Heart right ventricle (tissue), 16 donors: ENCODE measurements at regions not wholly inside any gene's neighbourhood (a gene's known extent, or its start where the extent isn't known, plus 50 kb on each side); places are given as distances from the start of the nearest gene placed in this dataset.
"Not testable (repeated sequence)": the region's sequence is repeated elsewhere in the genome, so short reads cannot be mapped to it uniquely, and the experiment has no call there.

Experiments used
- ATAC-seq, 8 donors: fragments of 200-7000 bp; cut with Tn5 transposase; one replicate each; pipeline ENCODE4 v1.9.1; 2020; ENCODE audit warnings: mild to moderate bottlenecking in 8 of 8, moderate library complexity in 8 of 8, moderate number of reproducible peaks in 1 of 8
- DNase-seq, 2 donors: peaks; one replicate each; pipeline ENCODE4 v3.0.0-alpha.2; 2020
- H3K27ac ChIP-seq, 10 donors: fragments of 200-600 bp; sonication (generic) in 2 of 10; one replicate each; pipeline versions ENCODE4 v1.5.0 to v1.8.0; 2020 to 2022; ENCODE audit warnings: mild to moderate bottlenecking in 3 of 10
- H3K27me3 ChIP-seq, 7 donors: fragments of 200-600 bp; one replicate each; pipeline ENCODE4 v1.8.0; 2021 to 2022; ENCODE audit warnings: mild to moderate bottlenecking in 2 of 7
- H3K36me3 ChIP-seq, 9 donors: fragments of 200-600 bp; sonication (generic) in 1 of 9; one replicate each; pipeline versions ENCODE4 v1.5.0 to v1.8.0; 2020 to 2022; ENCODE audit warnings: mild to moderate bottlenecking in 2 of 9
- H3K4me1 ChIP-seq, 9 donors: fragments of 200-600 bp; sonication (generic) in 1 of 9; one replicate each; pipeline versions ENCODE4 v1.5.0 to v1.8.0; 2020 to 2022; ENCODE audit warnings: mild to moderate bottlenecking in 4 of 9
- H3K4me3 ChIP-seq, 10 donors: fragments of 200-600 bp; sonication (generic) in 2 of 10; one replicate each; pipeline versions ENCODE4 v1.5.0 to v1.8.0; 2020 to 2022; ENCODE audit warnings: mild to moderate bottlenecking in 7 of 10, moderate library complexity in 2 of 10
- H3K9me3 ChIP-seq, 11 donors: fragments of 200-600 bp in 10 of 11; sonication (generic) in 2 of 11; one replicate each; pipeline versions ENCODE4 v1.5.0 to v1.8.0; 2013 to 2022; ENCODE audit warnings: mild to moderate bottlenecking in 2 of 11, control low read depth in 1 of 11, moderate library complexity in 1 of 11
- WGBS, 2 donors: extraction: QIAGEN DNeasy Blood & Tissue Kit; methylation state at CpG; one replicate each; pipeline ENCODE4 v1.1.7; 2013; ENCODE audit warnings: inconsistent platforms in 1 of 2; 5-methylcytosine and 5-hydroxymethylcytosine counted together
- intact Hi-C, 10 donors: fragments of 100-400 bp; cut with DNase I; formaldehyde crosslinking; loops; one replicate each; pipeline versions ENCODE4 v1.11.1 to v1.14.2; 2022
- donor health status: Arrhythmogenic right ventricular cardiomyopathy.
- donor health status: ischemic (EF 13 %, LVEDD 7.1; RV severe dilation, severe dysfunction).
- donor health status: healthy with polysubstance abuse.
- donor health status: DM: no; HTN: yes; CAD: no.
- donor health status: DM: no; HTN: no; CAD: no.
- donor health status: ischemic (EF 25% LVEDD 6.9; RV normal size, moderate dysfunction).
- donor health status: ischemic (EF 25% LVEDD 5.7; RV mildly dilated, moderate dysfunction).
- donor health status: healthy.
- donor health status: DM: yes; HTN: yes; CAD: no.
- donor health status: Ischemic cardiomyopathy.
- donor health status: ischemic (EF 35%, LVEDD 5.7; RV mildly dilated, moderate dysfunction).
- donor health status: nonischemic (EF 11% LVEDD 7.7; RV severe dilation, severe dysfunction).
- donor health status: DM: yes; HTN: yes; CAD: no.
- donor health status: PGD.
- donor health status: ischemic (EF 29% LVEDD 5.4; RV normal size, mild dysfunction).
- donor health status: nonischemic (EF 23%, LVEDD 6.1; RV moderate dilation, normal function).

GRCh38 chrY:18165738-18166137, 140.2 kb downstream of the CDY2A start:
- intact Hi-C loops, H3K9me3 ChIP-seq, H3K4me1 ChIP-seq: not testable (repeated sequence)

DNA sequence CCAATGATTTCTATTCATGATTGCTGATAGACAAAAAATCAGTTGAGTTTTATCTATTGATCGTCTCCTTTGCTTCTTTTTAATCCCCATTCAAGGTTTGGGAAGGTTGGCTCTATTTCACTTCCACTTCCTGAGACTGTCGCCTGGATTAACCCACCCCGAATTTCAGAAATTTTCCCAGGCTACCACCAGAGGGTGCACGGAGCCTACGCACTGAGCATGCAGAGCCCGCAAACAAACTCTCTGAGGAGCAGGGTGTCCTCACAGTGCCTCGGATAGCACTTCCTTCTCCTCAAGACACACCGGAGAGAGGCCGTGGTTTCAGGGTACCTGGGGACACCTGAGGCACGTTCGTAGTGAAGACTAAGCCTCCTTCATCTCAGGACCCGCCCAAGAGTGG, 150.5 kb downstream of the CDY2A start:
- ATAC-seq, result peak in 2 of 8 donors; percentile 37 to 63
- H3K4me1 ChIP-seq, DNase-seq, intact Hi-C loops, H3K36me3 ChIP-seq, H3K9me3 ChIP-seq, H3K4me3 ChIP-seq, H3K27me3 ChIP-seq, H3K27ac ChIP-seq: not testable (repeated sequence)
- WGBS, 2 donors, result no CpG with 5 or more reads among the region's 12 CpGs

More at GRCh38 chrY:18165738-18166137, 140.2 kb downstream of the CDY2A start:
- WGBS, 2 donors, result no CpG with 5 or more reads among the region's 3 CpGs
- H3K27ac ChIP-seq, ATAC-seq, DNase-seq, H3K36me3 ChIP-seq, H3K27me3 ChIP-seq, H3K4me3 ChIP-seq: not testable (repeated sequence)

GRCh38 chrY:18188982-18189683, 163.5 kb downstream of the CDY2A start:
- H3K27me3 ChIP-seq, H3K36me3 ChIP-seq, H3K27ac ChIP-seq, H3K4me3 ChIP-seq, intact Hi-C loops, DNase-seq, H3K4me1 ChIP-seq, H3K9me3 ChIP-seq: not testable (repeated sequence)
- ATAC-seq, result peak in 5 of 8 donors; percentile 49 to 82 (median 81)
- no CpG with 5 or more reads among the region's 2 CpGs for WGBS, 2 donors

GRCh38 chrY:18237580-18237979, 212.0 kb downstream of the CDY2A start:
- ATAC-seq, H3K27ac ChIP-seq, H3K4me3 ChIP-seq, H3K27me3 ChIP-seq, H3K36me3 ChIP-seq, H3K9me3 ChIP-seq, intact Hi-C loops, DNase-seq, H3K4me1 ChIP-seq: not testable (repeated sequence)

DNA sequence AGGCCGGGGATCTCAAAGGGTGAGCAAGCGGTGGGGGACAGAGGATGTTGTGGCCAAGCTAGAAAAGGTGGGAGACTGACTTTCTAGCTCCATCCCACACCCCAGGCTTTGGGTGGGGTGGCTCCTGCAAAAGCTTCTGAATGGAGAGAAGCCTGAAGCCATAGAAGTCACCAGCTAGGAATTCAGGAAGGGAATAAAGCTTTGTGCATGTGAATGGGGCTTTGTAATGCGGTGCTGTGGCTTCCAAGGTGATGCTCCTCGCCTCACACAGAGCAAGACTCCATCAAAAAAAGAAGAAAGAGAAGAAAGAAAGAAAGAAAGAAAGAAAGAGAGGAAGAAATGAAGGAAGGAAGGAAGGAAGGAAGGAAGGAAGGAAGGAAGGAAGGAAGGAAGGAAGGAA, 237.0 kb downstream of the CDY2A start:
- H3K4me3 ChIP-seq, intact Hi-C loops, H3K36me3 ChIP-seq, H3K27me3 ChIP-seq, H3K27ac ChIP-seq, DNase-seq, H3K4me1 ChIP-seq, ATAC-seq, H3K9me3 ChIP-seq: not testable (repeated sequence)
- WGBS, 2 donors, result no CpG with 5 or more reads among the region's 4 CpGs

DNA sequence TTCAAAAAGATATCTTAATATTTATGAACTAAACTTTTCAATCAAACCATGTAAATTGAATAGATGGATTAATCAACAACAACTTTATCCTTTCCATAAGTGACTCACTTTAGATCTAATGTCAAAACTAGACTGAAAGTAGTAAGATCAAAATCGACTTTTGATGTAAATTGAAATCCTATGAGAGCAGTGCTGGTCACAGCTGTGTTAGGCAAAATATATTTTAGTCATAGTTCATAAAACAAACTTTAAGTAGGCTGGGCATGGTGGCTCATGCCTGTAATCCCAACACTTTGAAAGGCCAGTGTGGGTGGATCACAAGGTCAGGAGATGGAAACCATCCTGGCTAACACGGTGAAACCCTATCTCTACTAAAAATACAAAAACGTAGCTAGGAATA, 245.5 kb downstream of the CDY2A start:
- H3K27me3 ChIP-seq, DNase-seq, intact Hi-C loops, H3K27ac ChIP-seq, H3K36me3 ChIP-seq, H3K9me3 ChIP-seq, H3K4me3 ChIP-seq, ATAC-seq, H3K4me1 ChIP-seq: not testable (repeated sequence)
- no CpG with 5 or more reads among the region's 3 CpGs for WGBS, 2 donors

GRCh38 chrY:18294353-18294752, 252.2 kb upstream of the HSFY1 start:
- H3K4me1 ChIP-seq, H3K36me3 ChIP-seq, H3K27ac ChIP-seq, intact Hi-C loops, H3K4me3 ChIP-seq, H3K9me3 ChIP-seq, DNase-seq, ATAC-seq, H3K27me3 ChIP-seq: not testable (repeated sequence)
- WGBS, 2 donors, result no CpG with 5 or more reads among the region's 8 CpGs

DNA sequence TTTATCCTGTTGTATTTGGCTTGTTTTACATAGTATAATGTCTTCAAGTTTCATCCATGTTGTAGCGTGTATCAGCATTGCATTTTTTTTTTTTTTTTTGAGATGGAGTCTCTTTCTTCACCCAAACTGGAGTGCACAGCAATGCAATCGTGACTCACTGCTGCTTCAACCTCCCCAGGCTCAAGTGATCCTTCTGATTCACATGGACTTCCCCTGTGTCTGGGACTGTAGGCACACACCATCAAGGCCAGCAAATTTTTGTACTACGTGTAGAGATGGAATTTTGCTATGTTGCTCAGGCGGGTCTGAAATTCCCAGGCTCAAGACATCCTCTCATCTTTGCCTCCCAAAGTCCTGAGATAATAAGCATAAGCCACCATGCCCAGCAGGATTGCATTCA, 248.1 kb upstream of the HSFY1 start:
- not testable (repeated sequence) for H3K27me3 ChIP-seq, H3K9me3 ChIP-seq

GRCh38 chrY:18306344-18306743, 240.2 kb upstream of the HSFY1 start:
- no CpG with 5 or more reads among the region's 4 CpGs for WGBS, 2 donors
- ATAC-seq, H3K9me3 ChIP-seq, H3K4me3 ChIP-seq, H3K27me3 ChIP-seq, DNase-seq, intact Hi-C loops, H3K27ac ChIP-seq, H3K36me3 ChIP-seq, H3K4me1 ChIP-seq: not testable (repeated sequence)

More for the DNA sequence above, 248.1 kb upstream of the HSFY1 start:
- ATAC-seq, DNase-seq, H3K4me1 ChIP-seq, H3K36me3 ChIP-seq, intact Hi-C loops, H3K4me3 ChIP-seq, H3K27ac ChIP-seq: not testable (repeated sequence)
- WGBS, 2 donors, result no CpG with 5 or more reads among the region's 4 CpGs

GRCh38 chrY:18311853-18312252, 234.7 kb upstream of the HSFY1 start:
- H3K36me3 ChIP-seq, ATAC-seq, intact Hi-C loops, H3K9me3 ChIP-seq, H3K4me3 ChIP-seq, H3K4me1 ChIP-seq, H3K27me3 ChIP-seq, H3K27ac ChIP-seq, DNase-seq: not testable (repeated sequence)
- WGBS, 2 donors, result no CpG with 5 or more reads among the region's 5 CpGs

DNA sequence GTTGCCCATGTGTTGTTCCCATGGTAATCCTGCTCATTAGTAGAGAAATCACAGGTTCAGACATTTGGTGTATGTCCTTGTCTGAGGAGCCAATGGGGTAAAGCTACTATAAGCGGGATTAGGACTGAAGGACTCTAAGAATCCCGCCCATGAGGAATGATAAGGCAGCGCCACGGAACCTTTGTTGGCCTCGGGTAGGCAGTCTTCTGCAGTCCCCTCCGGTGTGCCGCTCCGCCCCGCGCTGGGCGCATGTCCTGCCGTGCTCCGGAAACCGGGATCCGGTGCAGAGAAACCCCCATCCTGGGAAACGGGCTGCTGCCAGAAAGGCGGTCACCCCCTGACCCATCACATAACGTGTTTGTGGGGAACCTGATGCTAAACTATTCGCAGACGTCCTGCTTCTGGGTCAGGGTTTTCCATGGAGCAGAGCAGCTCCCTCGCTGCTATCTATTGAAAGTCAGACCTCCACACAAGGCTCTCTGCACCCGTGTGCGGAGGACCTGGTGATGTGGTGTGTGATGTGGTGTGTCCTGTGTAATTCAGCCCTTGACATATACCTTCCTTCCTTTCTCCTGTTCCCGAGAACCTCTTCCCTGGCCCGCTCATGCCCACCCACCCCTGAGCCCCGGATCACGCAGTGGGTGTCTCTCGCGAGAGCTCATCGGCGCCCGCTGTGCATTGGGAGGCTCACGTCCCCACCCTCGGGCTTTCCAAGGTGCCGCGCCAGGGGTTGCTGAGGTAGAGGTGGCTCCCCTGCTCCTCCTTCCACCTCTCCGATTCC, 220.8 kb upstream of the HSFY1 start:
- intact Hi-C loops, DNase-seq, H3K4me3 ChIP-seq, H3K27me3 ChIP-seq, H3K27ac ChIP-seq, H3K4me1 ChIP-seq, H3K36me3 ChIP-seq, H3K9me3 ChIP-seq: not testable (repeated sequence)
- ATAC-seq, result peak in 4 of 8 donors; percentile 55 to 76 (median 72)
- WGBS, 2 donors, result no CpG with 5 or more reads among the region's 37 CpGs
